ENCODE measurements at regions not wholly inside any gene's neighbourhood (a gene's known extent, or its start where the extent isn't known, plus 50 kb on each side); places are given as distances from the start of the nearest gene placed in this dataset.

- TF ChIP-seq ATF2 (IDR thresholded peaks at IDR 0.05; ENCODE audit: low read length) (no peak), POLR2AphosphoS5 (IDR thresholded peaks at IDR 0.05; ENCODE audit: low read depth, low read length) (no peak), CTCF (IDR thresholded peaks at IDR 0.05; ENCODE audit: control extremely low read depth in 1 of 3, insufficient read depth in 1 of 3, low read depth in 1 of 3, low read length in 3 of 3) (no peak), POLR2A (IDR thresholded peaks at IDR 0.05; ENCODE audit: control extremely low read depth in 1 of 2, low read depth in 2 of 2, low read length in 2 of 2) (no peak), TEAD4 (IDR thresholded peaks at IDR 0.05; ENCODE audit: low read depth, low read length) (no peak), JUN (IDR thresholded peaks at IDR 0.05; ENCODE audit: low read depth, low read length) (no peak), POU5F1 (IDR thresholded peaks at IDR 0.05; ENCODE audit: low read depth, low read length) (no peak)
These were observed 169.7 kb upstream of the SALL4 start for GRCh38 chr20:51972056-51972455.

Data from H1 (cell line).